ENCODE measurements at regions not wholly inside any gene's neighbourhood (a gene's known extent, or its start where the extent isn't known, plus 50 kb on each side); places are given as distances from the start of the nearest gene placed in this dataset.

DNA sequence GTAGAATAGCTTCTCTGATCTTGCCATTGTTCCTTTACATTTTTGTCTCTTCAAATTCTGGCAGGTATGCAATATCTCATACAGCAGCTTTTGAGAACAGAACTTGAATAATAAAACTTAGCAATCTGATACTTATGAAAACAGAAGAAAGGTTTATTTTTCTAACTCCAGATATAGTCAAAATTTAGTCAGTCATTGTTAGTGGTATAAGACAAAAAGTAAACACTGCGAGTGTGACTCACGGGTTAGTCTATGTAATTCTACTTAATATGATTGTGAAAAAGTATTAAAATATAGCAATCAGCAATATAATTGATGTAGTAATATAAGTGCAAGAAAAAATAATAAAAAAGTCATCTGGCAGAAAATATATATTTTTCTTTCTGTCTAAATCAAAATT is 910.4 kb downstream of the DNAH5 start:
- TF ChIP-seq SUZ12 (IDR thresholded peaks at IDR 0.05; ENCODE audit: extremely low read depth, insufficient read depth, insufficient read length) (no peak), ZNF274 (IDR thresholded peaks at IDR 0.05; ENCODE audit: low read depth, low read length) (no peak), YY1 (IDR thresholded peaks at IDR 0.05; ENCODE audit: insufficient read depth, insufficient read length) (no peak)

Data from NT2/D1 (cell line).